GM12892 (cell line): ENCODE measurements at regions not wholly inside any gene's neighbourhood (a gene's known extent, or its start where the extent isn't known, plus 50 kb on each side); places are given as distances from the start of the nearest gene placed in this dataset.

Experiments used
- POLR2A ChIP-seq: IDR thresholded peaks from 2 replicates; pipeline ENCODE4 v1.6.1; 2011; ENCODE audit warnings: low read depth, low read length, control low read depth
- POLR2AphosphoS5 ChIP-seq: IDR thresholded peaks from 2 replicates; pipeline ENCODE4 v1.6.1; 2011; ENCODE audit warnings: low read depth, low read length, control low read depth
- TAF1 ChIP-seq: IDR thresholded peaks from 2 replicates; pipeline ENCODE4 v1.6.1; 2011; ENCODE audit warnings: low read depth, mild to moderate bottlenecking, control low read depth, low read length, borderline replicate concordance

GRCh38 chr1:101392552-101392951, 155.7 kb downstream of the S1PR1 start:
- TF ChIP-seq POLR2A (no peak), TAF1 (no peak), POLR2AphosphoS5 (no peak)
